GM18909 (cell line): ENCODE measurements at regions not wholly inside any gene's neighbourhood (a gene's known extent, or its start where the extent isn't known, plus 50 kb on each side); places are given as distances from the start of the nearest gene placed in this dataset.

ENCODE experiments used
- ATAC-seq: cut with Tn5 transposase; IDR thresholded peaks from one replicate; pipeline ENCODE4 v1.9.1; 2021; ENCODE audit warnings: mild to moderate bottlenecking; ENCODE audit not compliant: unreplicated experiment, poor library complexity

DNA sequence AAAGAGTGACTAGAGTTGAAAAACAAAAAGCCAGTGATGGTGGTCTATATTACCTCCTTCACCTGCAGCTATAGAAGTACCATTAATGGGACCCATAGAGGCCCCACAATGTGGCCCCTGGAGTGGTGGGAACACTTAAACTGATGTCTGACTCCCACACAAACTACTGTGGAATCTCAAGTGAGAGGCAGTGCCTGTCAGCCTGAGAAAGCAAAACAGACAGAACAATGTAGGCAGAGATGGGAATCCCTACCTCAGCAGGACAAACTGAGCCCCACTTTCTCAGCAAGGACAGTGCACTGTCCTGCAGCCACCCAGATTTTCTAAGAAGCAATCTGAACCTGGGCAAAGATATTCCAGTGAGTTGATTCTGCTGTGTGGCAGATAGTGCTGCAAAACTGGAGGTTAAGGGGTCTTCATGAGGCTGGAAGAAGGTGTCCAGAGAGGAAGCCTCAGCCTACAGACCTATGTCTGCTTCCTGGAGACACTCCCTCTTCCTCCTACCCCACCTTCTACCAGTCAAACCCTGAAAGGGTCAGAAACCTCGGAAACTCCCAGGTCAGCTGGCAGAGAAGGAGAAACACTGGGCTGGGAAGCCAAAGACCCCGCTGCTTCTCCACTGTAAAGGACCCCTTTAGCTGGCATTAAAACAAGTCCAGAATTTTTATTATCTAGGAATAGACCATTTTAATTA is 228.7 kb downstream of the C1orf94 start:
- ATAC-seq = no peak

DNA sequence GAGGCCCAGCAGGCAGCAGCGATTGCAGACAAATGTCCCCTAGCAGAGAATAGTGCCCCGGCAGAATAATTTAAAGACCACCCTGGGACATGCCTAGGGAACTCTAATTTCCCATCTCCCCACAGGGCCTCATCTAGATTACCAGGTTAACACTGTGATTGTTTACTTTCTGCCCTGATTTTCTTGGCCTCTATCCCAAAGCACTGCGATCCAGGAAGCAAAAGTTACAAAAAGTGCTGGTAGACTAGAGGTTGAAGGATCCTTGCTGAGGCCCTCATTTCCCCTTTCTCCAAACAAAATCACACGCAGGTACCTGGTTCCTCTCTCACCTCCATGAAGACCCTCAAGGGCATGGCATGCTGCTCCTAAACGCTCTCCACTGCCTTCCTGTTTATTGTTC is 229.7 kb downstream of the C1orf94 start:
- no peak for ATAC-seq

DNA sequence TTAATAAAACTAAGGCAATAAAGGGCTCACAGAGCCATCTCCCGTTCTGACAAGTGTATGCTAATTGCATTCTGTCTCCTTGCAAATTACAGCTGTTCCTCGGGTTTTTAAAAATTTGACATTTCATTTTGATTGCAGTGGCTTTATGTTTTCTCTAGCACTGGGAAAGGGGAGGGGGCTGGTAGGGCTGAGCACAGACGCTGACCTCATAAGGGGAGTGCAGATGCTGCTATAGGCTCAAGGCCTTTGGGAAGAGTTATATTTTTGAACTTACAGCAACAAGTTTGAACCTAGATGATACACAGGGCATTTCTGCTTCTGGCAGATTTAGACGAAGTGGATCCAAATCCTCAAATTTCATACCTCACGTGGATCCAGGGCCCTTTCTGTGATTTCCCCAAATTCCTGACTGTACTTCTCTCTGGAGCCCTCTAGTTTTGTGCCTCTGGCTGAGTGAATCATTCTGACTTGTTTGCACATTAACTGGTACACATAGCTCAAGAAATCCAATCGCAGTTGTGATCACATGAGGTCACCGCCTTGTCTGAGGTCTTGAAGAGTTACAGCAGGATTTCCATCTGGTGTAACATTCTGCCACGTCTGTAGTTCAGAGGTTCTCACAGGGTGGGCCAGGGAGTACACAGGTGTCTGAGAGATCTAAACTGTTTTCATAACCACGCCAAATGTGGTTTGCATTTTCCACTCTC is 230.3 kb downstream of the C1orf94 start:
- no peak for ATAC-seq

DNA sequence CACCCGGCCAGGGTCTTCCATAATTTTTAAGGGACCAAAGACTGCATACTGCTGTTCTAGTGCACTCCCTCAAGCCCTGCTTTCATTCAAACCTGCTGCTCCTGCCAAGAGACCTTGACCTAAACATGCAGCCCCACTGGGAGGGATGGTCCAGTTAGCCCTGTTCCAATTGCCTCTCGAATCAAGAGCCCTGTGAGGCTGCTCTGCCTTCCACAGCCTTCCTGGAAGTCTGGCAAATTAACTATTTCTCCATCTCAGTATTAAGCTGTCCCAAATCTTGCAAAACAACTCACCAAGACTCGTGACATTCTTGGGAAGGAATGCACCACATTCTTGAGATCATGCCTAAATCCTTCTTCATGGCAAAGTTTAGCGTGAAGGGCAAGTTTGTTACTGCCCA is 231.3 kb downstream of the C1orf94 start:
- no peak for ATAC-seq

DNA sequence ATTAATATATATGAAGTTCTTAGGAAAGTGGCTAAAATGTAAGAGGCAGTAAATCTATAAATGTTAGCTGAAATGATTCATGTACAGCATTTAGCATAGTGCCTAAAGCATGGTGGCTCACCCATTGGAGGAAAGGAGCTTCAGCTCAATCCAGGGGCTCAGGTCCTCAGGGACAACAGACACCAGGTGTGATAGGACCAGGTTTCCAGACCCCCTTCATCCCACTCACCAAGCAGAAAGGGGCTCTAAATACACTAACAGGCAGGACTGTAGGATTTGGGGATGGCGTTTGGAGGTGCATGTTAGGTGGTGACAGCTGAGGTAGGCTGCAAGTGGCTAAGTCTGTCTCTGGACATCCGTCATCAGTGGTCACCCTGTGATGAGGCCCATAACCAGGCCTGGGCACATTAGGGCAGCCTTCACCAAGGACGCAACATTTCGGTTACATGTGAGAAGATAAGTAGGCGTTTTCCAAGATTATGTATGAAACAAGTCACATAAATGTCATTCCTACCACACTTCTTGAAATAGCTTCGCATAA is 233.1 kb downstream of the C1orf94 start:
- ATAC-seq = no peak

DNA sequence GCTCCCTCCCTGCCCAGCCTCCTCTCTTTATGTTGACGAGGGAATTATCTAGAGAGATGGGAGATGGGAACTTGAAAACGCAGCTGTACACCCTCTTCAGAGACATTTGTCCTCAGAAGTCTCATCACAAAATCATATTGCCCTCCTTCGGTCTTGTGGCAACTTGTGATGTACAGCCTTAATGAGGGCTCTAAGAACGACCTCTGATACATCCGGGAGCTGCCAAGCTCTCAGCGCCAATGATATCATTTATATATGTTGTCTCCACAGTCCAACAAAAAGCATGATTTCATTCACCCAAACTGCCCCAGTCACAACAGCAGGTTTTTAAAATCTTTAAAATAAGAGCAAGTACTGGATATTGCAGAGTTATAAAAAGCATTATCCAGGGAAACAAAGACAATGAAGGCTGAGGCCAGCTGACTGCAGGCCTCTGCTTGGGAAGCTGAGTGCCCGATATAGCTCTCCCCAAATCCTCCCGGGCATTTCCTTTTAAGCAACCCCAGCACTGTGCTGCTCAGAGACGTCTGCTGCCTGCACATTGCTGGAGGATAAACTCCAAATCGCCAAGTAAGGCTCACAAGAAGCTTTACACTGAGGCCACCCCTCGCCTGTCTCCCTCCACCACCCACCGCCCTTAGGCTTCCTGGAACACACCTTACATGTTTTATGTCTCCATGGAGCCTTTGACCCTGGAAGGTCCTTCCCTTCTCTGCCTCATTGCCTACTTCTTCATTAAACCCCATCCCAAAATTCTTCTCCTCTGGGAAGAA is 236.1 kb downstream of the C1orf94 start:
- no peak for ATAC-seq

DNA sequence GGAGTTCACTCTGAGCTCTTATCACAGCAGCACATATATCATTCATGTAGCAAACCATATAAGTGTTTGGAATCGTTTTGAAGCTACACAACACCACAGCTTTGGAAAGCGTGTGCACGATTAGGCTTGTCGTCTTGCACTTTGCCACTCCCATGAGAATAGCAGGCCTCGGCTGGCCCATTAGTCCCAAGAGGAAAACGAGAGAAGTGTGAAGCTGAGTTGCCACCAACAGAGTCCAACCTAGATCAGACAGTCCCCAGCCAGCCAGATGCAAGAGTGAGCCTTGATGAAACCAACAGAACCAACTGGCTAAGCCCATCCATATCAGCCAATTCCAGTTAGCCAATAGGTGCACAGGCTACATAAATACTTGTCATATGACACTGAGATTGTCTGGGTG is 238.4 kb downstream of the C1orf94 start:
- no peak for ATAC-seq

DNA sequence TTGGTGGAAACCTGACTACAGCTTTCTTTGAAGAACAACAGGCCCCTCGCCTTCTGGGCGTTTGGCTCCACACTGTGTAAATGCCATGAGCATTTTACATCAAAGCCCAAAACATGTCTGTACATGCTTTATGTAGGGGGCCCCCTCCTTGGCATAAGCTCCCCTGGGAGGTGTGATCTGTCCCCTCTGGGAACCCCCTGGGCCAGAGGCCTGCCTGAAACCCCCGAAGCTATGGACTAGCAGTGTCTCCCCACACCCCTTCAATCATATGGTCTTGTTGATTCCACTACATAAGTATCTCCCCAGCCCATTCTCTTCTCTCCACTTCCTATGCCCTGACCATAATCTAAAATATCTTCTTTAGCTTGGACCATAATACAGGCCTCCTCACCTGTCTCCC is 241.5 kb downstream of the C1orf94 start:
- ATAC-seq = no peak

DNA sequence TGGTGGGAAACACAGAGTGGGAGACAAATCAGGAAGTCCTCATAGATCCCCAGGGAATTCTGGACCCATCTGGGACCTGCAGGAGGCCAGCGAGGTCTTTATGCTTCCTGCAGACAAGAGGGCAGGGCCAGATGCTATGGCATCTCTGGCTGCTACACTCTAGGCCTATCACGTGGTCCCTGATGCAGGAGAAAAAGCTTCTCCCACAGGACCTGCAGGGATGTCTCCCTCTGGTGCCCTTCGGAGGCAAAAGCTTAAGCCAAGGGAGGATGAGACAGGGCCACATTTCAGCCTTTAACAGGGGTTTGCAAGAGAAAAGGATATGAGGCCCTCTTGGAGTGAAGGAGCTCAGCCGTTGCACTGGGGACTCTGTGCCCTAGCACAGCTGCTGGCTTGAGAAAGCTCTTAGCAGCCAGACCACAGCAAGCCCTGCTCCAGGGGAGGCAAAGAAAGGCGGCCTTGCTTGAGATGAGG is 243.0 kb downstream of the C1orf94 start:
- no peak for ATAC-seq

DNA sequence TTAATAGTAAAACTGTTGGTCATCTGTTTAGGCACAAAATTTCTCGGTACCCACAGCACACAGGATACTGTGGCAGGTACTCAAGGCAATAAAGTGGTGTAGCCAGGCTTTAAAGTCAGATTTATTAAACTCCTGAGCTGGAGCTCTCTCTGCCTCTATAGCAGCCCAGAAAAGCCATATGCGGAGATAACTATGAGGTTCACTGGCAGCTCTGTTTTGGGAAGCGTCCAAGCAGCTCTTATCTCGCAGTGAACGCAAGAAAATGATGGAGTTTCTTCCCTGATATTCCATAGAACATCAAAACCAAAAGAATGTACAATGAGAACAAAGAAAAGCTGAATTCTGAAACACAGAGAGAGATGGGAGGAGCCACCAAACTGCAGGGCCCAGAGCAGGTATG is 248.3 kb downstream of the C1orf94 start:
- ATAC-seq = no peak

DNA sequence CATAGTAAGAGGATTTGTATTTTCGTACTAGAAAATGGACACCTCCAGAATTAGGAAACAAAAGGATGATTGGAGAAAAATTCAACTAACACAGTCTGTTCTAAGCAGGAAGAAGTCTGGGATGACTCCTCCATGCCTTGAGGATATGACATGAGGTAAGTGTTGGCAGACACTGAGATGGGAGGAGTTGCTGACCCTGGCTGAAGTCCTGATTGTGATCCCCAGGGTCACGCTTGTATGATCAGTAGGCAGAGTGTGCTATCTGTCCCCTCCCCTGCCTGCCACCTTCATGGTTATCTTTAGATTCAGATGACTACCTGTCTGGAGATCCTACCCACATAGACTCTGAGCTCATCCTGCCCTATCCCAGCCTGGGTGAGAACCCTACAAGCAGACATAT is 249.1 kb downstream of the C1orf94 start:
- ATAC-seq = no peak

DNA sequence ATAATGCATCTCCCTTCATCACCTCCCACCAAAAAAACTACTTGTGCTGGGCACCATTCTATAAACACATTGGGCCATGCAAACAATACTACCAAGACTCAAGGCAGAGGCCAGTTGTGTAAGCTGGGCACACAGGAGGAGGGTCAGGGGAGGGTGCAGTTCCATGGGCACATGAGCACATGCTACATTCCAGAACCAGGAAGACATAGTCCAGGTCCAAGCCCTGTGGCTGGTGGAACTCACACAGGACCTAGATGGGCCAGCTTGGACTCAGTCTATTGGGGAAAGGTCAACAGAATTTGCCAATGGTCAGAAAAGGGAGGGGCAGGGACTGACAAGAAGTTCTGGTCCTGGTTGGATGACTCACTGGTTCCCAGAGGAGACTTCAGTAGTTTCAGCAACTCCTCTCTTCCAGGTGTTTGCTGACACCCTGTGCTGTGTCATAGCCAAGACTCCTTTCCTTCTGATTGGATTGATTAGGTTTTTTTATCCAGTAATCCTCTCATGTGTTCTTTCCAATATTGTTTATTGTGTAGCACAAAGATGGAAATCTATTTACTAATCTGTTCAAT is 249.7 kb downstream of the C1orf94 start:
- ATAC-seq = no peak

DNA sequence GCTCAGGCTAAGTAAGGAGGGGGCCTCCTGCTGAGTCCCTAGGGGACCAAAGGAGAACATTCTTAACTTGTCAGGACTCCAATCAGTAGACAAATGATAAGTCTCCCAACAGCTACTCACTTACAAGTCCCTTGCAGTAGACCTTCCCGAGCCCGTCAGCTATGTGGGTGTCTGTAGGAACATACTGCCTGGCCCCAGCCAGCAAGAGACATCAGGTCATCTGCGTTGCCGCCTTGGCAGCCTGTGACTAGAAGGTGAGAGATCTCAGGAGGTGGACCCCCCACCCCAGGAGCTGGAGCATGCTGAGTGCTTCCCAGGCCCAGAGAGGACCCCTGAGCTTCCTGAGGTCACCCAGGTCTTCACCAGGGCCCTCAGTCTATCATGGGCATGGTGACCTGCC is 250.5 kb downstream of the C1orf94 start:
- no peak for ATAC-seq

DNA sequence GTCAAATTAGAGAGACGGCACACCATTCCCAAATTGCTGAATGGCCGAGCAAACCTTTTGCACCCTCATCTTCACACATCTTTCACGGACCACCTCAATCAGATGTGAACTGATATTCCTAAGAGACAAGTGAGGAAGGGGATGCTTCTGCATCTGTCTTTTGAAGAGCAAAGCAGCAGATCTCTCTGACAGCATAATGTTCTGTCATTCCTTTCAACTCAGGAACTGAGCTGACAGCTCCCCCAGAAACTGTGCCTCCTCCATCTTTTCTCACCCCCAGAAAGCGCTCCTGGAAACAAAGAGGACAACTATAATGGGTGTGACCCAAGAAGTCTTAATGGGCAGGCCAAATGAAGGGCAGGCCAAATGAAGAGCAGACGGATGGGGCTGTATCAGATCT is 256.4 kb downstream of the C1orf94 start:
- ATAC-seq = no peak

DNA sequence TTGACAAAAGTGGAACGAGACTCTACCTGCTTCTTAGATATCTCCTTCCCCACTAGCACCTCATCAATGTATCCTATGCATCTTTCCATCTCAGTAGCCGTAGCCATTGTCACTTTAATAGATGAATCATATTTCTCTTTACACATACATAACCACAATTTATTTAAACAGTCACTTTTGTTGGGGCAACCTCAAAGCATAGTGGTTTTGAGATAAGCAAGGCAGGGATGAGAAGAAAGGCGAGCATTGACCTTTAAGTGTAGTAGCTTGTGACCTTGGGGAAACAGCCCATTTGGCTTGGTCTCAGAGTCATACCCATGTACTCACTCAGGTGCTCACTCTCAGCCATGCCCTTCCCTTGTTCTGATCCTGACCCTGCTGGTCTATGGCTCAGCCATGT is 260.1 kb downstream of the C1orf94 start:
- ATAC-seq = no peak

DNA sequence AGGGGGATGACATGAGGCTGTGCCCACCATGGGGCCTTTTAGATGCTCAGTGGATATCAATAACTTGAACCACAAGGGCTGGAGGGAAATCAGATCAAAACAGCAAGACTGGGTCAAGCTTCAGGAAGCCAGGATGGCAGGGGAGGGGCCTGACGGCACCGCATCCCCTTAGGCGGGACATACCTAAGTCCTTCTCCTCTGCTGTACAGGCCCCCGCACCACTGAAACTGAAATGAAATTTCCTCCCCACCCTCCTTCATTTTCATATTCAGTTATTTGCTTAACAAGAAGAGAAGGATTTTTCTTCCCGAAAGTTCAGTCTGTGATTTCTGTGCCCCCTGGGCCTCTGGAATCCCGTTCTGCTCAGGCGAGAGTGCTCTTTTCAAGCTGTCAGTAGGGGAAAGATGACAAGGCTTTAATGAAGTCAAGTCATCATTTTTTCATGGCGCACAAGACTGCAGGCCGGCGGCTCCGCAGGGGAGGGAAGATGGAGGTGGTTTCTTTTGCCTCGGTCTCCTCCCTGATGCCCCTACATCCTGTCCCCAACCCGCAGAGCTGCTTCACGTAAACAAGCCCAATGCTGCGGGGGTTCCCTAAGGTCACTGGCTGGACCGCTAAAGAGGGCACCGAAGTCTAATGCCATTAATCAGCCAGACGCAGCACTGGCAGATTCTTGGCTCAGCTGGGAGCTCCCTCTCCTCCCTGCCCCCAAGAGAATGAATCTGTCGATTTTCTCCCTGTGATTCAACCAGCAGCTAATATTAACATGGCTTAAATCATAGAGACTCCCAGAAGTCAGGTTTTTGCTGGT is 264.8 kb downstream of the C1orf94 start:
- no peak for ATAC-seq

DNA sequence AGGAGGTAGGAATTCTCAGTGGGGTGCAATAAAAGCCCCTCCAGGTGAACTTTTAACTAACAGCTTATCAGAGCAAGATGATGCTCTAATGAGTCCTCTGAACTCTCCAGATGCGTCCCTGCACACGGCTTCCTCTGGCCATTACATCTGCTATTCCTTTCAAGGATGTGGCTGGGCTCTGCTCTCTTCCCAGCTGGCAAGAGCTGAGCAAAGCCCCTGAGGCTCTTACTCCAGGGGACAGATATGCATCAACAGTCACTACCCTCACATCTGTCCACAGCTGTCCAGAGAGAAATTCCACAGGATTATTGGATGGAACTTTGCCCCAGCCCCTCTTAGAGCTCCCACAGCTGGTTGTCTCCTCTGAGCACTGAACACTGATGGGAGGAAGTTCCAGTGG is 267.8 kb downstream of the C1orf94 start:
- no peak for ATAC-seq

DNA sequence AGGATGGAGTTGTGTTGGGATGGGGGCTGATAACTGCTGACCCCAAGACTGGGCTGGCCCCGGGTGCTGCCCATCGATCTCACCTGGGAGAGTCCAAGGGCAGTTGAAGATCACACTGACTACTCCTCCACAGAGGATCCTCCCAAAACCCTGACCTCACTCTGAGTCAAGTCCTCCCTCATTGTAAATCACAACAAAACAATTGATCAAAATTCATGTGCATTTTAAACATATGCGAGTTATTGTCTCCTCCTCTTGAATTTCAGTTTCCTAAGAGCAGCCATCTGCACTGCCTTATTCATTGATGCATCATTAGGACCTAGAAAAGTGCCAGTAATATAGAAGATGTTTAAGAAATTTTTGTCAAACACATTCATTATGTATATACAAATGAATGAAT is 273.6 kb downstream of the C1orf94 start:
- no peak for ATAC-seq

DNA sequence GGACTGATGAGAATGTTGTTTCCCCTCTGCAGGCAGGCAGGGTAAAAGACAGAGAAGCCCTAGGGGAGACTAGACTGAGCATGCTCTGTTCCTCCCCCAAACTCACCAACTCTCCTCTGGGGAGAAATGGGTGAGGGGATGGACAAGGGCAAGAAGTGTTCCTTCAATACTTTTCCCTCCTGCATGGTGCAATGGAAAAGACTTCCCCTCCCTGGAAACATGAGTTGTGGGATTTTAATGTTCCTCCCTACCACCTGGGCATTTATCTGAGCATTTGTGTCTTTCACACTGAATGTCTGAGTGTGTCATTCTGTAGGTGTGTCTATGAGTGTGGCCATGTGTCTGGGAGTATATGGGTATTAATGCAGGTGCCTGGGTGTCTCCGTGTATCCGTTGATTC is 275.7 kb downstream of the C1orf94 start:
- no peak for ATAC-seq

DNA sequence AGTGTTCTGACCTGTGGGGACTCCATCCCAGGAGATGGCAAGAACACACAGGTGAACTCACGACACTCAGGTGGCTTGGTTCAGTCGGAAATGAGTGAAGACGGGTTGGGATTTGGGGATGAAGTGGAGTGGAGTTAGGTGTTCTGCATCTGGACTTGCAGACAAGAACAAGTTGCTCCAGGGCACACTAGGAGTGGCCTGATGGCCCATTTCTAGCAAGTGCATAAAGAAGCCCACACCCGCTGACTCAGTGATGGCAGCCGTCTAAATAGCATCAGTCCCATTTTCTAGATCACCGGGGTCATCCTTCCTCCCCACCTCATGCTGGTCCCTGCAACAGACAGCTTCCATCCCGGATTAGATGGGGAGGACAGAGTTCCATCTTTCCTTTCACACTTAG is 278.4 kb downstream of the C1orf94 start:
- ATAC-seq = no peak
